ENCODE measurements at regions not wholly inside any gene's neighbourhood (a gene's known extent, or its start where the extent isn't known, plus 50 kb on each side); places are given as distances from the start of the nearest gene placed in this dataset.

DNA sequence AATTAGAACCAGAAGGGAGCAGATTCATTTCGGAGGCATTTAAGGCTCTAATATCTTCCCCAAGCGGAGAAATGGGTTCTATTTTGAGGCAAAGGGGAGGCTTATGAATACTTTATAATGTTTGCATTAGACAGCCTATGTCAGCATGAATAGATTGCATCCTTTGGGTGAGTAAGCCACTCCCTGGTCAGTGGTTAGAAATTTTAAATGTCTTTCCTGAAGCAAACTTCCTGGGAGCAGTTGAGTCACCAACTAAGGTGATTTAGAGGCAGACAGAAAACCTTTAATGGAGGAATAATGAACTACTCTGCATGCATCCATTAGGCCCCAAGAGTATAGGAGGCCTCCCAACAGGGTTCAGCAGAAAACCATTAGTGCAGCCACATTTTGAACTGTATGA, 204.9 kb downstream of the ELAVL2 start:
- no peak for DNase-seq (ENCODE audit: low read depth)
- no peak overlapping the region for H3K4me3 ChIP-seq (ENCODE audit: low read length)
- no peak for TF ChIP-seq CTCF (conservative IDR thresholded peaks at IDR 0.05; ENCODE audit: low read depth, low read length)

DNA sequence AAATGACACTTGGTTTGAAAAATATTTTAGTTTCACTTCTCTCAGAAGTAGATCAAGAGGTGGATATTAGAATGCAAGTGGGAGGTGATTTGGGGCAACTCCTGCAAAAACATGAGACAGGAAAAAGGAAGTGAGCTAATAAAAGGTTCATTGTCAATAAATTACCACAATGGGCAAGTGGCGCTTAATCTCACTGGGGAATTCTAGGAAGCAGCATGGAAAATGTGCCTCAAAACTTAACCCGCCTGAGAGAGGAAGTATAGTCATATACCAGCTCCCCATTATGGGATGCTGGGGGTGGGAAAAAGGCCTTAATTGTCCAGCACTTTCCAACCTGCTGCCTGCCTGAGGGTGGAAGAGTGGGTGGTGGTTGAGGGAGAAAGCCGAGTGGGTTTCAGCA, 204.1 kb downstream of the ELAVL2 start:
- TF ChIP-seq CTCF (conservative IDR thresholded peaks at IDR 0.05; ENCODE audit: low read depth, low read length) = no peak
- DNase-seq (ENCODE audit: low read depth) = no peak
- no peak overlapping the region for H3K4me3 ChIP-seq (ENCODE audit: low read length)

DNA sequence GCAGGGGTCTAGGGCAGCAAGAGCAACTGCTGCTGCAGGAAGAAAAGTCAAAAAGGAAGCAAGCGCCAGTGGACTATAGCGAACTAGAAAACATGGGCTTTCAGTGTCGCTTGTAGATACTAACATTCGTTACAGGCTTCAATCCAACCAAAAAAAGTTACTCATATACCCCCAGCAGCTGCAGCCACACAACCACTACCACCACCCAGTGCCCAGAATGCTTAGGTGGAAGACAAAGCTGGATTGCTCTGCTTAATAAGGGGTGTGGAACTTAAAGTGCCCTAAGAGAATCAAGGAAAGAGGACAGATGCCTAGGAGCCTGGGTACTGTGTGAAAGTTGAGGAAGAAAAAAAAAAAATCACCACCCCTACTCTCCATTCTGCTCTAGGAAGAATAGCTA, 203.6 kb downstream of the ELAVL2 start:
- TF ChIP-seq CTCF (conservative IDR thresholded peaks at IDR 0.05; ENCODE audit: low read depth, low read length) = no peak
- H3K4me3 ChIP-seq (ENCODE audit: low read length) = no peak overlapping the region
- no peak for DNase-seq (ENCODE audit: low read depth)

- H3K4me3 ChIP-seq (ENCODE audit: low read length) = no peak overlapping the region
- no peak for DNase-seq (ENCODE audit: low read depth)
- no peak for TF ChIP-seq CTCF (conservative IDR thresholded peaks at IDR 0.05; ENCODE audit: low read depth, low read length)
These were observed 195.6 kb downstream of the ELAVL2 start for GRCh38 chr9:23630488-23630887.

DNA sequence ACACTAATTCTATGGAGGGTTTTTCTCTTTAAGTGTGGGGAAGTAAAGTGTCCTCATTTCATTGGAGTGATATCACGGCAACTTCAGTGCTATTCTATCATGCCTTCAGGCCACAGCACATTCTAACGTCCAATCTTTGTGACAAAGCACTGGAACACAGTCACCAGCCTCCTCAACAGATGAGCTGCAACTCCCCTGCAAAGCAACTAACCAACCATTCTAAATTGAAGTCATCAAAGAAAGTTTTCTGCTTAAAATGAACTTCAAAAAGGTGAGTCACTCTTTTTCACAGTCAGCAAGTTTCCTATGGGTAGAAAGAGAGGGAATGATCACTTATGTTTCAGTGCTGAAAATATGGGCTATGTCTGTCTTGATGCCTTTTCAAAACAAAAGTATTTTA, 190.8 kb downstream of the ELAVL2 start:
- no peak for TF ChIP-seq CTCF (conservative IDR thresholded peaks at IDR 0.05; ENCODE audit: low read depth, low read length)
- no peak overlapping the region for H3K4me3 ChIP-seq (ENCODE audit: low read length)
- DNase-seq (ENCODE audit: low read depth) = no peak

GRCh38 chr9:23636199-23636598, 189.8 kb downstream of the ELAVL2 start:
- no peak for DNase-seq (ENCODE audit: low read depth)
- TF ChIP-seq CTCF (conservative IDR thresholded peaks at IDR 0.05; ENCODE audit: low read depth, low read length) = no peak
- no peak overlapping the region for H3K4me3 ChIP-seq (ENCODE audit: low read length)

DNA sequence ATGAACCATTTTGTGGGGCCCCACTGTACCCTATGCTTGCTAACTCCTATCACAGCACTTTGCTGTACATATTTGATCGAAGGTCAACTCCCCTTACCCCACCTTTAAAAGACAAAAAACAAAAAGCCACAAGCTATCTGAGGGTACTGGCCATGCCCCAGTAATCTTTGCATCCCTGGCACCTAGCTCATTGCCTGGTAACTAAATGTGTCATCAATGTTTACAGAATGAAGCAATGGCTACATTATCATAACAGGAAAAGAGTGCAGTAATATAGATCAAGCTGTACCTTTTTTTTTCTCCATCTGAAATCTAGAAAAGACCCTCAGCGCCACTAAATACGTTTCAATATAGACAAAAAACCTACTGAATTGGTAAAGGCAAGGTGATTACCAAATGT, 188.0 kb downstream of the ELAVL2 start:
- no peak for DNase-seq (ENCODE audit: low read depth)
- no peak for TF ChIP-seq CTCF (conservative IDR thresholded peaks at IDR 0.05; ENCODE audit: low read depth, low read length)

More for the DNA sequence above, 188.0 kb downstream of the ELAVL2 start:
- no peak overlapping the region for H3K4me3 ChIP-seq (ENCODE audit: low read length)

Data from retinal pigment epithelial cell (primary cell).